A549 (cell line): ENCODE measurements at regions not wholly inside any gene's neighbourhood (a gene's known extent, or its start where the extent isn't known, plus 50 kb on each side); places are given as distances from the start of the nearest gene placed in this dataset.

Source experiments
- ATAC-seq, 2 experiments: fragments of 200-7000 bp in 1 of 2; fragments of >200 bp in 1 of 2; cut with Nextera tagmentation in 1 of 2; cut with Tn5 transposase in 1 of 2; 3 replicates each; pipeline versions ENCODE4 v1.8.0 to v1.9.1; 2018 to 2020; ENCODE audit warnings: mild to moderate bottlenecking in 1 of 2, moderate library complexity in 1 of 2
- CTCF ChIA-PET: fragments of 300-600 bp; sonication (Branson Sonifier 250); formaldehyde crosslinking; extraction: SDS; loops from one replicate; lab custom pipeline; 2021; ENCODE audit warnings: antibody characterized with exemption, inconsistent platforms; lab: Yijun Ruan, JAX
- POLR2A ChIA-PET: fragments of 350-600 bp; formaldehyde crosslinking; extraction: SDS; loops from one replicate; lab custom pipeline; 2021; ENCODE audit warnings: antibody characterized with exemption, inconsistent platforms; lab: Yijun Ruan, JAX
- DNase-seq, 2 experiments: peaks; one replicate each; pipeline versions ENCODE4 v3.0.0 to v3.0.0-alpha.2; 2011 to 2016; ENCODE audit warnings: low read depth in 1 of 2, low spot score in 1 of 2
- FAIRE-seq: peaks from 2 replicates; lab custom pipeline; 2011; peaks lifted over from hg19 to GRCh38; lab: Jason Lieb, UNC
- H3K27ac ChIP-seq, 2 experiments: fragments of >200 bp; sonication (Bioruptor Twin); formaldehyde crosslinking; 3 replicates each; pipeline ENCODE4 v1.5.1; 2016 to 2017
- H3K4me1 ChIP-seq: fragments of >200 bp; sonication (Bioruptor Twin); formaldehyde crosslinking; 3 replicates; pipeline ENCODE4 v1.6.1; 2016
- H3K4me2 ChIP-seq: fragments of >200 bp; sonication (Bioruptor Twin); formaldehyde crosslinking; 3 replicates; pipeline ENCODE4 v1.6.1; 2016
- H3K4me3 ChIP-seq: fragments of >200 bp; sonication (Bioruptor Twin); formaldehyde crosslinking; 3 replicates; pipeline ENCODE4 v1.5.1; 2016
- H3K9me3 ChIP-seq: fragments of >200 bp; sonication (Bioruptor Twin); formaldehyde crosslinking; 3 replicates; pipeline ENCODE4 v1.6.1; 2016
- ATOH8 ChIP-seq: fragments of 250-450 bp; sonication (Bioruptor Pico); IDR thresholded peaks from 2 replicates; pipeline ENCODE4 v1.5.0; 2020; ENCODE audit warnings: low read depth, mild to moderate bottlenecking, moderate library complexity
- BCL3 ChIP-seq: fragments of >200 bp; sonication (Bioruptor Twin); formaldehyde crosslinking; IDR thresholded peaks from 3 replicates; pipeline ENCODE4 v1.6.1; 2016
- CBX2 ChIP-seq: fragments of 200-600 bp; sonication (generic); IDR thresholded peaks from 2 replicates; pipeline ENCODE4 v1.6.1; 2016; ENCODE audit warnings: low read depth, mild to moderate bottlenecking, borderline replicate concordance
- CBX8 ChIP-seq: fragments of 200-600 bp; sonication (generic); IDR thresholded peaks from 2 replicates; pipeline ENCODE4 v1.6.1; 2016
- CEBPB ChIP-seq, 2 experiments: fragments of >200 bp in 1 of 2; sonication (Bioruptor Twin) in 1 of 2; formaldehyde crosslinking in 1 of 2; IDR thresholded peaks; 2 replicates each; pipeline ENCODE4 v1.6.1; 2012 to 2016
- EHF ChIP-seq: fragments of 250-450 bp; sonication (Bioruptor Pico); IDR thresholded peaks from 2 replicates; pipeline ENCODE4 v1.5.0; 2020; ENCODE audit warnings: mild to moderate bottlenecking
- EP300 ChIP-seq, 2 experiments: fragments of >200 bp; sonication (Bioruptor Twin); formaldehyde crosslinking; IDR thresholded peaks; 2 replicates in 1 of 2; 3 replicates in 1 of 2; pipeline ENCODE4 v1.6.1; 2016 to 2017
- FOSB ChIP-seq: fragments of 250-450 bp; sonication (Bioruptor Pico); IDR thresholded peaks from 2 replicates; pipeline ENCODE4 v1.5.0; 2020; ENCODE audit warnings: mild to moderate bottlenecking, moderate library complexity
- FOXS1 ChIP-seq: fragments of 250-450 bp; sonication (Bioruptor Pico); IDR thresholded peaks from 2 replicates; pipeline ENCODE4 v1.5.0; 2020; ENCODE audit warnings: mild to moderate bottlenecking, moderate library complexity
- HDAC2 ChIP-seq: fragments of 200-600 bp; sonication (generic); IDR thresholded peaks from 2 replicates; pipeline ENCODE4 v1.6.1; 2016
- HOXB13 ChIP-seq: fragments of 250-450 bp; sonication (Bioruptor Pico); IDR thresholded peaks from 2 replicates; pipeline ENCODE4 v1.5.0; 2020; ENCODE audit warnings: low read depth, mild to moderate bottlenecking, moderate library complexity
- KDM1A ChIP-seq: fragments of 200-600 bp; sonication (generic); IDR thresholded peaks from 2 replicates; pipeline ENCODE4 v1.6.1; 2016; ENCODE audit warnings: low read depth, mild to moderate bottlenecking
- MAFK ChIP-seq: fragments of 450-650 bp; IDR thresholded peaks from 2 replicates; pipeline ENCODE4 v1.6.1; 2014; ENCODE audit not compliant: partially characterized antibody
- MAX ChIP-seq: IDR thresholded peaks from 2 replicates; pipeline ENCODE4 v1.6.1; 2012
- MYC ChIP-seq: IDR thresholded peaks from 2 replicates; pipeline ENCODE4 v1.6.1; 2012; ENCODE audit warnings: mild to moderate bottlenecking, inconsistent platforms, low read length, improper control_type of control experiment, borderline replicate concordance
- NR3C1 ChIP-seq: fragments of >200 bp; sonication (Bioruptor Twin); formaldehyde crosslinking; IDR thresholded peaks from 3 replicates; pipeline ENCODE4 v1.6.1; 2017
- RAD21 ChIP-seq, 2 experiments: fragments of >200 bp in 1 of 2; sonication (Bioruptor Twin) in 1 of 2; formaldehyde crosslinking in 1 of 2; IDR thresholded peaks in 1 of 2; conservative IDR thresholded peaks in 1 of 2; 2 replicates in 1 of 2; 3 replicates in 1 of 2; pipeline ENCODE4 v1.6.1; 2012 to 2018; ENCODE audit warnings: inconsistent platforms in 1 of 2
- SREBF2 ChIP-seq: fragments of 450-650 bp; IDR thresholded peaks from 2 replicates; pipeline ENCODE4 v1.6.1; 2014; ENCODE audit warnings: mild to moderate bottlenecking, moderate library complexity
- TFCP2L1 ChIP-seq: fragments of 250-450 bp; sonication (Bioruptor Pico); IDR thresholded peaks from 2 replicates; pipeline ENCODE4 v1.5.0; 2021; ENCODE audit warnings: mild to moderate bottlenecking
- ZC3H11A ChIP-seq: fragments of 450-650 bp; IDR thresholded peaks from 2 replicates; pipeline ENCODE4 v1.6.1; 2014; ENCODE audit warnings: antibody characterized with exemption, mild to moderate bottlenecking
- ZFP36 ChIP-seq: fragments of 450-650 bp; IDR thresholded peaks from 2 replicates; pipeline ENCODE4 v1.6.1; 2014; ENCODE audit warnings: borderline replicate concordance; ENCODE audit not compliant: partially characterized antibody
- WGBS: methylation state at CpG from one replicate; pipeline ENCODE4 v1.1.6; 2017; ENCODE audit errors: missing lambda C conversion rate; 5-methylcytosine and 5-hydroxymethylcytosine counted together
- TF ChIP-seq, protein P1 (sequence below): fragments of 450-650 bp; IDR thresholded peaks from 2 replicates; pipeline ENCODE4 v1.6.1; 2014; ENCODE audit warnings: antibody characterized with exemption

DNA sequence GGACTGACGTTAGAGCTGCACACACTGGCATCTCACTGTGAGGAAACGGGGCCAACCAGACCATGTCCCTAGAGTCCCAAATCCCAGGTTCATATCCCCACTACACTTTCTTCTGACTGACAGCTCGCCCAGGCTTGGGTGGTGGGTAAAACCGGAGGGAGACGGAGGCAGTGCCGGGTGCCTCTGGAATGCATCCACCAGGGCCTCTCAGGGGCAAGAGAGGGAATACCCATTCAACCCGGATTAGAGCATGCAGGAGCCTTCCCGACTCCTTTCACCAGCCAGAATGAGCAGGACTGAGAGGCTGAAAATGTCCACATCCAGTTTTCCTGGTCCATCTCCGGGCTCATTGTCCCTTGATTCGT lies 297.2 kb downstream of the ADGRD1 start:
- ChIA-PET CTCF (interaction anchor here (1.1 to 1.5 kb wide), 2 partner anchors 15 to 118 kb away, joined by 3 read pairs; no protein-coding TSS in a partner anchor), POLR2A (no interaction called here)
- H3K27ac ChIP-seq: peak overlapping the region; percentile 83 to 87
- no peak for DNase-seq
- WGBS: 88% methylated on average over 8 of the region's 10 CpGs
- H3K4me1 ChIP-seq: peaks cover 50% of the 10 kb centered on the region
- no peak for FAIRE-seq
- no peaks in the 10 kb centered on the region for H3K9me3 ChIP-seq
- TF ChIP-seq RAD21 (conservative IDR thresholded peaks at IDR 0.05 in 1 of 2, IDR thresholded peaks at IDR 0.05 in 1 of 2): no peak
- TF ChIP-seq FOXS1: no peak
- TF ChIP-seq MYC: no peak
- TF ChIP-seq BCL3: no peak
- TF ChIP-seq FOSB: no peak
- TF ChIP-seq CBX8: no peak
- no peak for TF ChIP-seq CEBPB (IDR thresholded peaks at IDR 0.05)
- no peak for TF ChIP-seq MAX
- TF ChIP-seq MAFK: no peak
- peak overlapping the region; percentile 72 for H3K4me2 ChIP-seq
- H3K4me3 ChIP-seq: no peak overlapping the region
- no peak for ATAC-seq

GRCh38 chr12:131251336-131252101 lies 297.8 kb downstream of the ADGRD1 start:
- peak in 1 of 2 experiments; percentile 9; a peak in 2 of 6 replicates for ATAC-seq
- CTCF ChIA-PET: interaction anchor here (1.1 kb wide), 1 partner anchor 16 kb away, joined by 3 read pairs; no protein-coding TSS in a partner anchor

GRCh38 chr12:131253376-131254026 lies 299.8 kb downstream of the ADGRD1 start:
- no peak overlapping the region for H3K4me2 ChIP-seq
- TF ChIP-seq ATOH8 (CRISPR knock-in tag): no peak
- peak; percentile 54 for TF ChIP-seq ZFP36
- H3K27ac ChIP-seq: peak overlapping the region in 1 of 2 experiments; percentile 45; a peak in 3 of 6 replicates
- FAIRE-seq: no peak
- POLR2A ChIA-PET: no interaction called here
- H3K4me3 ChIP-seq: no peak overlapping the region
- WGBS: 86% methylated on average over 6 of the region's 6 CpGs
- peaks cover 44% of the 10 kb centered on the region for H3K4me1 ChIP-seq
- H3K9me3 ChIP-seq: 0 out of 3 replicates have a peak, but pooled peaks cover 5% of the 10 kb centered on the region
- DNase-seq: no peak
- CTCF ChIA-PET: no interaction called here
- ATAC-seq: no peak

More at GRCh38 chr12:131251336-131252101, 297.8 kb downstream of the ADGRD1 start:
- H3K4me2 ChIP-seq: peak overlapping the region; percentile 72; the same call in 1 of the 3 replicates
- no peak overlapping the region for H3K4me3 ChIP-seq
- POLR2A ChIA-PET: no interaction called here
- peaks cover 50% of the 10 kb centered on the region for H3K4me1 ChIP-seq
- FAIRE-seq (no peak), DNase-seq (peak in 1 of 2 experiments; percentile 47)
- H3K27ac ChIP-seq: peak overlapping the region; percentile 83 to 87
- 78% methylated on average over 16 of the region's 16 CpGs for WGBS
- TF ChIP-seq, protein P1, sequence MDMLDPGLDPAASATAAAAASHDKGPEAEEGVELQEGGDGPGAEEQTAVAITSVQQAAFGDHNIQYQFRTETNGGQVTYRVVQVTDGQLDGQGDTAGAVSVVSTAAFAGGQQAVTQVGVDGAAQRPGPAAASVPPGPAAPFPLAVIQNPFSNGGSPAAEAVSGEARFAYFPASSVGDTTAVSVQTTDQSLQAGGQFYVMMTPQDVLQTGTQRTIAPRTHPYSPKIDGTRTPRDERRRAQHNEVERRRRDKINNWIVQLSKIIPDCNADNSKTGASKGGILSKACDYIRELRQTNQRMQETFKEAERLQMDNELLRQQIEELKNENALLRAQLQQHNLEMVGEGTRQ: 0 out of 2 replicates have a peak, but pooled peaks have one; percentile 31
- TF ChIP-seq HOXB13 (CRISPR knock-in tag): no peak
- TF ChIP-seq, all 56 proteins: peak for 1
- 0 out of 3 replicates have a peak, but pooled peaks cover 5% of the 10 kb centered on the region for H3K9me3 ChIP-seq

DNA sequence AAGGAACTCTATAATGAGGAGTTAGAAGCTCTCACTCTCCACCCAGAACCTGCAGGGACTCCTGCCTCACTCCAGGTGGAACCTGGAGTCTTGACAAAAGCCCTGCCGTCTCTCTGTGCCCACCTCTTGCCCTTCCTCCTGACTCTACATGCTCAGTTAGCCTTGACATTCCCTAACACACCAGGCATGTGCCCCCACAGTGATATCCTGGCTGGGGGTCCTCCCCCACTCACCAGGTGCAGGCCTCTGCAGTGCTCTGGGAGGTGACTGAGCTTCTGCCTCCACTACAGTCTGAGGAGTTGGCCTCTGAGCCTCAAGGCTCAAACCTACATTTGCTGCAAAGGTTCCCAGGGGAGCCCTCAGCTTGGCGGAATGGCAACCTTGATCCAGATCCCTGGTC lies 300.7 kb downstream of the ADGRD1 start:
- ChIA-PET CTCF (no interaction called here), POLR2A (no interaction called here)
- 0 out of 3 replicates have a peak, but pooled peaks cover 5% of the 10 kb centered on the region for H3K9me3 ChIP-seq
- FAIRE-seq (no peak), ATAC-seq (no peak), DNase-seq (no peak)
- H3K4me1 ChIP-seq: peaks cover 35% of the 10 kb centered on the region
- no peak overlapping the region for H3K4me3 ChIP-seq
- 72% methylated on average over 2 of the region's 2 CpGs for WGBS
- H3K4me2 ChIP-seq: no peak overlapping the region
- peak overlapping the region in 1 of 2 experiments; percentile 45; a peak in 3 of 6 replicates for H3K27ac ChIP-seq
- TF ChIP-seq MAX: no peak
- no peak for TF ChIP-seq EHF (CRISPR knock-in tag)
- TF ChIP-seq EP300 (IDR thresholded peaks at IDR 0.05): no peak
- TF ChIP-seq NR3C1: no peak
- TF ChIP-seq HDAC2: no peak
- TF ChIP-seq, protein P1: no peak
- TF ChIP-seq CBX2: no peak
- no peak for TF ChIP-seq ZC3H11A
- no peak for TF ChIP-seq KDM1A
- TF ChIP-seq TFCP2L1 (CRISPR knock-in tag): no peak
- TF ChIP-seq ATOH8 (CRISPR knock-in tag): no peak
- no peak for TF ChIP-seq CEBPB (IDR thresholded peaks at IDR 0.05)
- no peak for TF ChIP-seq SREBF2
